ENCODE measurements at regions not wholly inside any gene's neighbourhood (a gene's known extent, or its start where the extent isn't known, plus 50 kb on each side); places are given as distances from the start of the nearest gene placed in this dataset.
A peak's percentile ranks its signal among the peaks of the same experiment; 100 is the strongest.

GRCh38 chr4:131084997-131085396 is 1989.0 kb downstream of the C4orf33 start:
- TF ChIP-seq YY1 (IDR thresholded peaks at IDR 0.05; ENCODE audit: insufficient read depth, insufficient read length): no peak
- no peak for TF ChIP-seq SUZ12 (IDR thresholded peaks at IDR 0.05; ENCODE audit: extremely low read depth, insufficient read depth, insufficient read length)
- TF ChIP-seq ZNF274 (IDR thresholded peaks at IDR 0.05; ENCODE audit: low read depth, low read length): no peak
- H3K4me3 ChIP-seq (ENCODE audit: insufficient read length, low read depth): no peak overlapping the region
- no peak for DNase-seq (ENCODE audit: low read depth, low spot score)

GRCh38 chr4:131091896-131092295 is 1995.9 kb downstream of the C4orf33 start:
- H3K4me1 ChIP-seq (ENCODE audit: insufficient read depth, insufficient read length): no peaks in the 10 kb centered on the region
- H3K9me3 ChIP-seq (ENCODE audit: insufficient read depth, low read length): no peaks in the 10 kb centered on the region
- no peaks in the 10 kb centered on the region for H3K36me3 ChIP-seq (ENCODE audit: insufficient read depth, insufficient read length, low read length)
- H3K9ac ChIP-seq (ENCODE audit: insufficient read length, low read depth): no peak overlapping the region
- DNase-seq (ENCODE audit: low read depth, low spot score): peak; percentile 13
- no peaks in the 10 kb centered on the region for H3K27me3 ChIP-seq (ENCODE audit: insufficient read depth, insufficient read length)
- TF ChIP-seq SUZ12 (IDR thresholded peaks at IDR 0.05; ENCODE audit: extremely low read depth, insufficient read depth, insufficient read length) (no peak), YY1 (IDR thresholded peaks at IDR 0.05; ENCODE audit: insufficient read depth, insufficient read length) (no peak), ZNF274 (IDR thresholded peaks at IDR 0.05; ENCODE audit: low read depth, low read length) (no peak)
- no peak overlapping the region for H3K4me3 ChIP-seq (ENCODE audit: insufficient read length, low read depth)

More at GRCh38 chr4:131084997-131085396, 1989.0 kb downstream of the C4orf33 start:
- Histone ChIP-seq H3K9ac (ENCODE audit: insufficient read length, low read depth) (no peak overlapping the region), H3K36me3 (ENCODE audit: insufficient read depth, insufficient read length, low read length) (no peaks in the 10 kb centered on the region), H3K9me3 (ENCODE audit: insufficient read depth, low read length) (no peaks in the 10 kb centered on the region), H3K27me3 (ENCODE audit: insufficient read depth, insufficient read length) (no peaks in the 10 kb centered on the region), H3K4me1 (ENCODE audit: insufficient read depth, insufficient read length) (no peaks in the 10 kb centered on the region)

GRCh38 chr4:131093303-131093702 is 1997.4 kb downstream of the C4orf33 start:
- H3K4me3 ChIP-seq (ENCODE audit: insufficient read length, low read depth): no peak overlapping the region
- TF ChIP-seq SUZ12 (IDR thresholded peaks at IDR 0.05; ENCODE audit: extremely low read depth, insufficient read depth, insufficient read length) (no peak), YY1 (IDR thresholded peaks at IDR 0.05; ENCODE audit: insufficient read depth, insufficient read length) (no peak), ZNF274 (IDR thresholded peaks at IDR 0.05; ENCODE audit: low read depth, low read length) (no peak)
- no peaks in the 10 kb centered on the region for H3K36me3 ChIP-seq (ENCODE audit: insufficient read depth, insufficient read length, low read length)
- DNase-seq (ENCODE audit: low read depth, low spot score): no peak
- no peaks in the 10 kb centered on the region for H3K4me1 ChIP-seq (ENCODE audit: insufficient read depth, insufficient read length)
- H3K27me3 ChIP-seq (ENCODE audit: insufficient read depth, insufficient read length): no peaks in the 10 kb centered on the region
- no peak overlapping the region for H3K9ac ChIP-seq (ENCODE audit: insufficient read length, low read depth)
- H3K9me3 ChIP-seq (ENCODE audit: insufficient read depth, low read length): no peaks in the 10 kb centered on the region

GRCh38 chr4:131098976-131099375 is 2003.0 kb downstream of the C4orf33 start:
- TF ChIP-seq ZNF274 (IDR thresholded peaks at IDR 0.05; ENCODE audit: low read depth, low read length): no peak
- no peak for TF ChIP-seq SUZ12 (IDR thresholded peaks at IDR 0.05; ENCODE audit: extremely low read depth, insufficient read depth, insufficient read length)
- no peak for TF ChIP-seq YY1 (IDR thresholded peaks at IDR 0.05; ENCODE audit: insufficient read depth, insufficient read length)
- Histone ChIP-seq H3K27me3 (ENCODE audit: insufficient read depth, insufficient read length) (no peaks in the 10 kb centered on the region), H3K9me3 (ENCODE audit: insufficient read depth, low read length) (peaks cover 6% of the 10 kb centered on the region; the same call in 1 of the 2 replicates), H3K4me3 (ENCODE audit: insufficient read length, low read depth) (no peak overlapping the region), H3K36me3 (ENCODE audit: insufficient read depth, insufficient read length, low read length) (no peaks in the 10 kb centered on the region), H3K4me1 (ENCODE audit: insufficient read depth, insufficient read length) (no peaks in the 10 kb centered on the region), H3K9ac (ENCODE audit: insufficient read length, low read depth) (no peak overlapping the region)
- DNase-seq (ENCODE audit: low read depth, low spot score): no peak

- Histone ChIP-seq H3K27me3 (ENCODE audit: insufficient read depth, insufficient read length) (no peaks in the 10 kb centered on the region), H3K9ac (ENCODE audit: insufficient read length, low read depth) (no peak overlapping the region), H3K36me3 (ENCODE audit: insufficient read depth, insufficient read length, low read length) (no peaks in the 10 kb centered on the region), H3K9me3 (ENCODE audit: insufficient read depth, low read length) (no peaks in the 10 kb centered on the region), H3K4me3 (ENCODE audit: insufficient read length, low read depth) (no peak overlapping the region), H3K4me1 (ENCODE audit: insufficient read depth, insufficient read length) (no peaks in the 10 kb centered on the region)
- DNase-seq (ENCODE audit: low read depth, low spot score): no peak
- TF ChIP-seq YY1 (IDR thresholded peaks at IDR 0.05; ENCODE audit: insufficient read depth, insufficient read length) (no peak), ZNF274 (IDR thresholded peaks at IDR 0.05; ENCODE audit: low read depth, low read length) (no peak), SUZ12 (IDR thresholded peaks at IDR 0.05; ENCODE audit: extremely low read depth, insufficient read depth, insufficient read length) (no peak)
Observed at GRCh38 chr4:131113273-131113672, 2017.3 kb downstream of the C4orf33 start.

GRCh38 chr4:131113704-131114103 is 2017.8 kb downstream of the C4orf33 start:
- H3K9me3 ChIP-seq (ENCODE audit: insufficient read depth, low read length): no peaks in the 10 kb centered on the region
- no peak overlapping the region for H3K9ac ChIP-seq (ENCODE audit: insufficient read length, low read depth)
- H3K4me1 ChIP-seq (ENCODE audit: insufficient read depth, insufficient read length): no peaks in the 10 kb centered on the region
- H3K36me3 ChIP-seq (ENCODE audit: insufficient read depth, insufficient read length, low read length): no peaks in the 10 kb centered on the region
- TF ChIP-seq SUZ12 (IDR thresholded peaks at IDR 0.05; ENCODE audit: extremely low read depth, insufficient read depth, insufficient read length): no peak
- no peak for TF ChIP-seq YY1 (IDR thresholded peaks at IDR 0.05; ENCODE audit: insufficient read depth, insufficient read length)
- TF ChIP-seq ZNF274 (IDR thresholded peaks at IDR 0.05; ENCODE audit: low read depth, low read length): no peak
- H3K4me3 ChIP-seq (ENCODE audit: insufficient read length, low read depth): no peak overlapping the region
- no peaks in the 10 kb centered on the region for H3K27me3 ChIP-seq (ENCODE audit: insufficient read depth, insufficient read length)
- no peak for DNase-seq (ENCODE audit: low read depth, low spot score)

GRCh38 chr4:131119661-131120060 is 2023.7 kb downstream of the C4orf33 start:
- Histone ChIP-seq H3K9me3 (ENCODE audit: insufficient read depth, low read length) (no peaks in the 10 kb centered on the region), H3K4me1 (ENCODE audit: insufficient read depth, insufficient read length) (no peaks in the 10 kb centered on the region), H3K9ac (ENCODE audit: insufficient read length, low read depth) (no peak overlapping the region), H3K36me3 (ENCODE audit: insufficient read depth, insufficient read length, low read length) (no peaks in the 10 kb centered on the region), H3K4me3 (ENCODE audit: insufficient read length, low read depth) (no peak overlapping the region), H3K27me3 (ENCODE audit: insufficient read depth, insufficient read length) (no peaks in the 10 kb centered on the region)
- DNase-seq (ENCODE audit: low read depth, low spot score): no peak
- TF ChIP-seq YY1 (IDR thresholded peaks at IDR 0.05; ENCODE audit: insufficient read depth, insufficient read length) (no peak), SUZ12 (IDR thresholded peaks at IDR 0.05; ENCODE audit: extremely low read depth, insufficient read depth, insufficient read length) (no peak), ZNF274 (IDR thresholded peaks at IDR 0.05; ENCODE audit: low read depth, low read length) (no peak)
